GM12878 (cell line): ENCODE measurements at regions not wholly inside any gene's neighbourhood (a gene's known extent, or its start where the extent isn't known, plus 50 kb on each side); places are given as distances from the start of the nearest gene placed in this dataset.

Experiments used
- ATAC-seq: fragments of 200-7000 bp; cut with Tn5 transposase; 3 replicates; pipeline ENCODE4 v1.9.1; 2020; ENCODE audit warnings: mild to moderate bottlenecking, moderate library complexity
- BruUV-seq: library from RNA; stranded (reverse); fragments of 400-500 nt; replicated peaks from 2 replicates; lab custom pipeline; 2021; lab: Mats Ljungman, UMichigan
- CTCF ChIA-PET: fragments of 300-600 bp; sonication (Branson Sonifier 250); formaldehyde crosslinking; extraction: SDS; loops from one replicate; lab custom pipeline; 2021; ENCODE audit warnings: inconsistent platforms; lab: Yijun Ruan, JAX
- POLR2A ChIA-PET: fragments of 350-600 bp; formaldehyde crosslinking; extraction: SDS; loops from one replicate; lab custom pipeline; 2021; ENCODE audit warnings: inconsistent platforms; lab: Charles Lee
- RAD21 ChIA-PET: fragments of 300-600 bp; sonication (Branson Sonifier 250); formaldehyde crosslinking; loops from one replicate; lab custom pipeline; 2023; ENCODE audit warnings: antibody characterized with exemption; ENCODE audit not compliant: unreplicated experiment; lab: Charles Lee
- SMC1A ChIA-PET: fragments of 300-600 bp; sonication (Branson Sonifier 250); formaldehyde crosslinking; loops from one replicate; lab custom pipeline; 2023; ENCODE audit not compliant: unreplicated experiment, uncharacterized antibody; lab: Charles Lee
- DNase-seq: peaks from one replicate; pipeline ENCODE4 v3.0.0-alpha.2; 2011; ENCODE audit warnings: low read depth, low spot score
- FAIRE-seq: peaks from 3 replicates; lab custom pipeline; 2011; peaks lifted over from hg19 to GRCh38; lab: Jason Lieb, UNC
- H2AFZ ChIP-seq: 2 replicates; pipeline ENCODE4 v1.6.0; 2011; ENCODE audit warnings: low read depth, low read length, control low read depth; ENCODE audit not compliant: control insufficient read depth
- H3K27ac ChIP-seq: 2 replicates; pipeline ENCODE4 v1.5.1; 2011; ENCODE audit warnings: control low read depth; ENCODE audit not compliant: control insufficient read depth, insufficient read depth
- H3K27me3 ChIP-seq, 2 experiments: replicated peaks in 1 of 2; 2 replicates each; pipeline versions ENCODE4 v1.6.0 to v1.6.1; 2011; ENCODE audit warnings: low read length in 1 of 2; ENCODE audit not compliant: control insufficient read depth in 2 of 2, insufficient read depth in 2 of 2
- H3K36me3 ChIP-seq, 2 experiments: 2 replicates each; pipeline ENCODE4 v1.5.1; 2011; ENCODE audit warnings: low read length in 1 of 2; ENCODE audit not compliant: control insufficient read depth in 2 of 2, insufficient read depth in 2 of 2
- H3K4me1 ChIP-seq: 2 replicates; pipeline ENCODE4 v1.6.1; 2011; ENCODE audit warnings: mild to moderate bottlenecking, low read length, moderate library complexity, mixed read lengths; ENCODE audit not compliant: control insufficient read depth, insufficient read depth
- H3K4me2 ChIP-seq: 2 replicates; pipeline ENCODE4 v1.6.0; 2011; ENCODE audit warnings: control low read depth; ENCODE audit not compliant: control insufficient read depth, insufficient read depth
- H3K4me3 ChIP-seq: fragments of 200-600 bp; sonication (generic); 2 replicates; pipeline ENCODE4 v1.5.1; 2016
- H3K79me2 ChIP-seq: 2 replicates; pipeline ENCODE4 v1.6.0; 2011; ENCODE audit warnings: low read length; ENCODE audit not compliant: control insufficient read depth, insufficient read depth
- H3K9ac ChIP-seq: 2 replicates; pipeline ENCODE4 v1.8.0; 2011; ENCODE audit warnings: low read length, control low read depth, mixed read lengths; ENCODE audit not compliant: control insufficient read depth, insufficient read depth
- H3K9me3 ChIP-seq: replicated peaks from 3 replicates; pipeline ENCODE4 v1.5.1; 2011; ENCODE audit warnings: mild to moderate bottlenecking, low read length; ENCODE audit not compliant: control insufficient read depth, insufficient read depth
- H4K20me1 ChIP-seq: 2 replicates; pipeline ENCODE4 v1.6.0; 2011; ENCODE audit not compliant: control insufficient read depth, insufficient read depth
- ATF2 ChIP-seq: IDR thresholded peaks from 2 replicates; pipeline ENCODE4 v1.6.1; 2012; ENCODE audit warnings: low read length, inconsistent platforms
- CBFB ChIP-seq: IDR thresholded peaks from 2 replicates; pipeline ENCODE4 v1.6.1; 2016; ENCODE audit warnings: antibody characterized with exemption, low read depth
- CBX3 ChIP-seq: fragments of 200-600 bp; sonication (generic); IDR thresholded peaks from 2 replicates; pipeline ENCODE4 v1.6.1; 2016; ENCODE audit warnings: low read depth, borderline replicate concordance
- CREB1 ChIP-seq: IDR thresholded peaks from 2 replicates; pipeline ENCODE4 v1.6.1; 2012; ENCODE audit warnings: low read depth, mild to moderate bottlenecking, inconsistent platforms
- CREM ChIP-seq: IDR thresholded peaks from 2 replicates; pipeline ENCODE4 v1.6.1; 2014; ENCODE audit warnings: antibody characterized with exemption, low read depth
- EED ChIP-seq: sonication (generic); IDR thresholded peaks from 2 replicates; pipeline ENCODE4 v1.6.1; 2016; ENCODE audit warnings: antibody characterized with exemption, low read depth
- HDAC2 ChIP-seq: fragments of 200-600 bp; sonication (generic); IDR thresholded peaks from 2 replicates; pipeline ENCODE4 v1.6.1; 2017
- LARP7 ChIP-seq: fragments of 450-650 bp; IDR thresholded peaks from 2 replicates; pipeline ENCODE4 v1.6.1; 2017; ENCODE audit warnings: mild to moderate bottlenecking
- PAX8 ChIP-seq: fragments of 450-650 bp; IDR thresholded peaks from 2 replicates; pipeline ENCODE4 v1.6.1; 2017; ENCODE audit warnings: mild to moderate bottlenecking, moderate library complexity
- POLR2AphosphoS5 ChIP-seq: IDR thresholded peaks from 2 replicates; pipeline ENCODE4 v1.6.1; 2011; ENCODE audit warnings: mild to moderate bottlenecking, low read length, inconsistent platforms
- RAD51 ChIP-seq: fragments of 450-650 bp; IDR thresholded peaks from 2 replicates; pipeline ENCODE4 v1.6.1; 2016; ENCODE audit warnings: moderate library complexity, mild to moderate bottlenecking, inconsistent platforms
- SIN3A ChIP-seq: IDR thresholded peaks from 2 replicates; pipeline ENCODE4 v1.6.1; 2012; ENCODE audit warnings: low read depth, low read length, improper control_type of control experiment
- SMC3 ChIP-seq: IDR thresholded peaks from 2 replicates; pipeline ENCODE4 v1.6.1; 2011; ENCODE audit warnings: low read length, improper control_type of control experiment, borderline replicate concordance
- SRF ChIP-seq, 2 experiments: IDR thresholded peaks; 2 replicates each; pipeline ENCODE4 v1.6.1; 2011; ENCODE audit warnings: low read depth in 2 of 2, low read length in 2 of 2, mild to moderate bottlenecking in 1 of 2, moderate library complexity in 1 of 2
- TCF7 ChIP-seq: IDR thresholded peaks from 2 replicates; pipeline ENCODE4 v1.6.1; 2014; ENCODE audit warnings: antibody characterized with exemption, borderline replicate concordance
- ZNF592 ChIP-seq: fragments of 450-650 bp; IDR thresholded peaks from 2 replicates; pipeline ENCODE4 v1.6.1; 2017; ENCODE audit warnings: mild to moderate bottlenecking, moderate library complexity
- in situ Hi-C: fragments of 300-500 bp; cut with MboI; formaldehyde crosslinking; loops from 9 replicates; pipeline ENCODE4 v1.14.3; 2018; ENCODE audit warnings: mixed read lengths
- intact Hi-C: fragments of 100-400 bp; cut with micrococcal nuclease; formaldehyde crosslinking; loops from one replicate; pipeline ENCODE4 v1.14.2; 2022; ENCODE audit not compliant: unreplicated experiment
- TF ChIP-seq, protein P1 (sequence below): fragments of 450-650 bp; IDR thresholded peaks from 2 replicates; pipeline ENCODE4 v1.6.1; 2017; ENCODE audit warnings: antibody characterized with exemption, mild to moderate bottlenecking, moderate library complexity

DNA sequence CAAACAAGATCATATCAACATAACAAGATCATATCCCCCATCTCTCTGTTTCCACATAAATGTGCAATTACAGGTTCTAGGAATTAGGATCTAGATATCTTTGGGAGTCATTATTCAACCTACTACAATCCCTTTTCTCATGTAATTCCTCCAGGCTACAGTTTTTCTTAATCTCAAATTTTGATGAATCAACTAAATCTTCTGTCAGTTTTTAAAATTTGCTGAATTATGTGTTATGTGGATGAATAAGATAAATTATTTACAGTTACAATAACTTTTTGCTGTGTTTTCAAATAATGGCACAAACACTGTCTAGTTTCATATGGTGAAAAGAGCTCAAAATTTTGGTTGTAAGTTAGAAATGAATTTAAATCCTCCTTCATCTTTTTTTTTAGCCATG lies 405.8 kb downstream of the FAM170A start:
- RAD21 ChIA-PET = no interaction called here
- no peaks in the 10 kb centered on the region for H3K36me3 ChIP-seq
- POLR2A ChIA-PET = no interaction called here
- H3K4me2 ChIP-seq = no peak overlapping the region
- H3K9ac ChIP-seq = no peak overlapping the region
- H3K4me3 ChIP-seq = no peak overlapping the region
- H3K79me2 ChIP-seq = no peaks in the 10 kb centered on the region
- no peaks in the 10 kb centered on the region for H3K4me1 ChIP-seq
- H3K27ac ChIP-seq = no peak overlapping the region
- H4K20me1 ChIP-seq = no peaks in the 10 kb centered on the region
- TF ChIP-seq HDAC2 (no peak), CBFB (no peak), CBX3 (no peak), RAD51 (no peak), POLR2AphosphoS5 (no peak), CREB1 (no peak), SMC3 (no peak), ATF2 (no peak), SIN3A (no peak), ZNF592 (no peak), SRF (IDR thresholded peaks at IDR 0.05; ENCODE audit: low read depth in 2 of 2, low read length in 2 of 2) (no peak), EED (no peak), TCF7 (no peak), CREM (no peak), PAX8 (no peak), LARP7 (no peak)
- TF ChIP-seq, protein P1, sequence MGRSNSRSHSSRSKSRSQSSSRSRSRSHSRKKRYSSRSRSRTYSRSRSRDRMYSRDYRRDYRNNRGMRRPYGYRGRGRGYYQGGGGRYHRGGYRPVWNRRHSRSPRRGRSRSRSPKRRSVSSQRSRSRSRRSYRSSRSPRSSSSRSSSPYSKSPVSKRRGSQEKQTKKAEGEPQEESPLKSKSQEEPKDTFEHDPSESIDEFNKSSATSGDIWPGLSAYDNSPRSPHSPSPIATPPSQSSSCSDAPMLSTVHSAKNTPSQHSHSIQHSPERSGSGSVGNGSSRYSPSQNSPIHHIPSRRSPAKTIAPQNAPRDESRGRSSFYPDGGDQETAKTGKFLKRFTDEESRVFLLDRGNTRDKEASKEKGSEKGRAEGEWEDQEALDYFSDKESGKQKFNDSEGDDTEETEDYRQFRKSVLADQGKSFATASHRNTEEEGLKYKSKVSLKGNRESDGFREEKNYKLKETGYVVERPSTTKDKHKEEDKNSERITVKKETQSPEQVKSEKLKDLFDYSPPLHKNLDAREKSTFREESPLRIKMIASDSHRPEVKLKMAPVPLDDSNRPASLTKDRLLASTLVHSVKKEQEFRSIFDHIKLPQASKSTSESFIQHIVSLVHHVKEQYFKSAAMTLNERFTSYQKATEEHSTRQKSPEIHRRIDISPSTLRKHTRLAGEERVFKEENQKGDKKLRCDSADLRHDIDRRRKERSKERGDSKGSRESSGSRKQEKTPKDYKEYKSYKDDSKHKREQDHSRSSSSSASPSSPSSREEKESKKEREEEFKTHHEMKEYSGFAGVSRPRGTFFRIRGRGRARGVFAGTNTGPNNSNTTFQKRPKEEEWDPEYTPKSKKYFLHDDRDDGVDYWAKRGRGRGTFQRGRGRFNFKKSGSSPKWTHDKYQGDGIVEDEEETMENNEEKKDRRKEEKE = no peak
- no peak for FAIRE-seq
- no peak overlapping the region for H2AFZ ChIP-seq
- in situ Hi-C loops = no loop called here
- no TSS peak for BruUV-seq
- intact Hi-C loops = no loop called here
- no peaks in the 10 kb centered on the region for H3K9me3 ChIP-seq
- CTCF ChIA-PET = no interaction called here
- ATAC-seq = no peak
- DNase-seq = no peak
- no peaks in the 10 kb centered on the region for H3K27me3 ChIP-seq
- SMC1A ChIA-PET = no interaction called here
